Prostate gland (tissue), 2 donors: ENCODE measurements at regions not wholly inside any gene's neighbourhood (a gene's known extent, or its start where the extent isn't known, plus 50 kb on each side); places are given as distances from the start of the nearest gene placed in this dataset.

Experiments used
- DNase-seq: peaks from one replicate; pipeline ENCODE4 v3.0.0-alpha.2; 2019; ENCODE audit warnings: low spot score
- H3K27ac ChIP-seq, 2 donors: fragments of 200-600 bp; sonication (generic); 2 replicates each; pipeline ENCODE4 v1.5.1; 2017 to 2019
- H3K27me3 ChIP-seq: fragments of 200-600 bp; sonication (generic); replicated peaks from 2 replicates; pipeline ENCODE4 v1.5.1; 2019; ENCODE audit not compliant: insufficient read depth
- H3K36me3 ChIP-seq, 2 donors: fragments of 200-600 bp; sonication (generic); 1 replicate in 1 of 2; 2 replicates in 1 of 2; pipeline versions ENCODE4 v1.5.1 to v1.8.1; 2017 to 2019
- H3K4me1 ChIP-seq: fragments of 200-600 bp; sonication (generic); replicated peaks from 2 replicates; pipeline ENCODE4 v1.5.1; 2019
- H3K4me3 ChIP-seq, 2 donors: fragments of 200-600 bp; sonication (generic); 2 replicates each; pipeline ENCODE4 v1.5.1; 2017 to 2019
- H3K9me3 ChIP-seq: fragments of 200-600 bp; sonication (generic); 2 replicates; pipeline ENCODE4 v1.5.1; 2017
- CTCF ChIP-seq, 4 experiments: fragments of 200-600 bp in 2 of 4; fragments of 450-650 bp in 2 of 4; sonication (generic) in 2 of 4; IDR thresholded peaks; 1 replicate in 3 of 4; 2 replicates in 1 of 4; pipeline ENCODE4 v1.5.1; 2016 to 2019; ENCODE audit warnings: antibody characterized with exemption in 4 of 4, mild to moderate bottlenecking in 2 of 4, moderate library complexity in 2 of 4
- POLR2A ChIP-seq: fragments of 450-650 bp; IDR thresholded peaks from one replicate; pipeline ENCODE4 v1.6.1; 2016; ENCODE audit warnings: antibody characterized with exemption, mild to moderate bottlenecking
- POLR2AphosphoS5 ChIP-seq: sonication (generic); formaldehyde crosslinking; IDR thresholded peaks from one replicate; pipeline ENCODE4 v1.6.1; 2017; ENCODE audit warnings: antibody characterized with exemption
- WGBS: methylation state at CpG from one replicate; pipeline ENCODE4 v1.1.5; 2018; 5-methylcytosine and 5-hydroxymethylcytosine counted together
- intact Hi-C: fragments of 100-400 bp; cut with DNase I; formaldehyde crosslinking; loops from one replicate; pipeline ENCODE4 v1.14.2; 2022

GRCh38 chr6:125593746-125594145 is 155.7 kb upstream of the HEY2 start:
- Histone ChIP-seq H3K4me3 (no peak overlapping the region), H3K4me1 (no peaks in the 10 kb centered on the region), H3K27me3 (no peaks in the 10 kb centered on the region), H3K36me3 (no peaks in the 10 kb centered on the region), H3K9me3 (no peaks in the 10 kb centered on the region), H3K27ac (no peak overlapping the region)
- DNase-seq: no peak
- TF ChIP-seq CTCF (IDR thresholded peaks at IDR 0.05): no peak
- TF ChIP-seq POLR2A: no peak
- TF ChIP-seq POLR2AphosphoS5: no peak
- intact Hi-C loops: no loop called here

GRCh38 chr6:125596020-125596419 is 153.4 kb upstream of the HEY2 start:
- no peak for DNase-seq
- no peaks in the 10 kb centered on the region for H3K9me3 ChIP-seq
- no peak overlapping the region for H3K27ac ChIP-seq
- no peaks in the 10 kb centered on the region for H3K27me3 ChIP-seq
- no peaks in the 10 kb centered on the region for H3K4me1 ChIP-seq
- intact Hi-C loops: no loop called here
- H3K4me3 ChIP-seq: no peak overlapping the region
- no peaks in the 10 kb centered on the region for H3K36me3 ChIP-seq
- TF ChIP-seq POLR2A (no peak), CTCF (IDR thresholded peaks at IDR 0.05) (no peak), POLR2AphosphoS5 (no peak)
- 49% methylated on average over 3 of the region's 3 CpGs for WGBS

GRCh38 chr6:125597411-125598253 is 151.8 kb upstream of the HEY2 start:
- Histone ChIP-seq H3K4me1 (no peaks in the 10 kb centered on the region), H3K9me3 (no peaks in the 10 kb centered on the region), H3K27me3 (no peaks in the 10 kb centered on the region), H3K4me3 (no peak overlapping the region), H3K36me3 (no peaks in the 10 kb centered on the region), H3K27ac (no peak overlapping the region)
- TF ChIP-seq POLR2A (no peak), CTCF (IDR thresholded peaks at IDR 0.05) (no peak), POLR2AphosphoS5 (no peak)
- 26% methylated on average over 7 of the region's 7 CpGs for WGBS
- intact Hi-C loops: no loop called here
- DNase-seq: no peak

- Histone ChIP-seq H3K4me3 (no peak overlapping the region), H3K27me3 (no peaks in the 10 kb centered on the region), H3K36me3 (no peaks in the 10 kb centered on the region), H3K27ac (no peak overlapping the region), H3K4me1 (no peaks in the 10 kb centered on the region), H3K9me3 (no peaks in the 10 kb centered on the region)
- DNase-seq: no peak
- intact Hi-C loops: no loop called here
- 81% methylated on average over 5 of the region's 5 CpGs for WGBS
- TF ChIP-seq CTCF (IDR thresholded peaks at IDR 0.05) (no peak), POLR2A (no peak), POLR2AphosphoS5 (no peak)
Measured at GRCh38 chr6:125598422-125598821, 151.0 kb upstream of the HEY2 start.

- intact Hi-C loops: no loop called here
- Histone ChIP-seq H3K27me3 (no peaks in the 10 kb centered on the region), H3K36me3 (no peaks in the 10 kb centered on the region), H3K4me1 (no peaks in the 10 kb centered on the region), H3K9me3 (no peaks in the 10 kb centered on the region), H3K27ac (no peak overlapping the region), H3K4me3 (no peak overlapping the region)
- DNase-seq: no peak
- 65% methylated on average over 1 of the region's 1 CpG for WGBS
- TF ChIP-seq POLR2A (no peak), CTCF (IDR thresholded peaks at IDR 0.05) (no peak), POLR2AphosphoS5 (no peak)
Measured at GRCh38 chr6:125604257-125604656, 145.2 kb upstream of the HEY2 start.
